Endothelial cell of umbilical vein (primary cell): ENCODE measurements at regions not wholly inside any gene's neighbourhood (a gene's known extent, or its start where the extent isn't known, plus 50 kb on each side); places are given as distances from the start of the nearest gene placed in this dataset.

Source experiments
- BruUV-seq: library from RNA; stranded (reverse); fragments of 400-500 nt; replicated peaks from 2 replicates; lab custom pipeline; 2021; lab: Mats Ljungman, UMichigan
- CTCF ChIA-PET: fragments of 300-600, 350-600 bp; sonication (Branson Sonifier 250); formaldehyde crosslinking; loops from one replicate; lab custom pipeline; 2021; ENCODE audit warnings: antibody characterized with exemption, inconsistent platforms; lab: Charles Lee
- POLR2A ChIA-PET: fragments of 300-600, 350-600 bp; sonication (Branson Sonifier 250); formaldehyde crosslinking; loops from one replicate; lab custom pipeline; 2021; ENCODE audit warnings: antibody characterized with exemption, inconsistent platforms; lab: Charles Lee
- DNase-seq: peaks from one replicate; pipeline ENCODE4 v3.0.0-alpha.2; 2011; ENCODE audit warnings: low read depth, low spot score
- FAIRE-seq: peaks from 2 replicates; lab custom pipeline; 2011; peaks lifted over from hg19 to GRCh38; lab: Jason Lieb, UNC
- H2AFZ ChIP-seq: 2 replicates; pipeline ENCODE4 v1.6.0; 2012; ENCODE audit warnings: low read depth, low read length, control low read depth, inconsistent platforms
- H3K27ac ChIP-seq: 2 replicates; pipeline ENCODE4 v1.5.1; 2011; ENCODE audit warnings: low read depth, mild to moderate bottlenecking, control low read depth, low read length, moderate library complexity; ENCODE audit not compliant: insufficient read depth
- H3K27me3 ChIP-seq, 2 experiments: 2 replicates each; pipeline versions ENCODE4 v1.6.0 to v1.6.1; 2011; ENCODE audit warnings: low read length in 2 of 2, mixed read lengths in 1 of 2; ENCODE audit not compliant: control insufficient read depth in 2 of 2, insufficient read depth in 2 of 2
- H3K36me3 ChIP-seq, 2 experiments: 2 replicates in 1 of 2; 3 replicates in 1 of 2; pipeline ENCODE4 v1.5.1; 2011; ENCODE audit warnings: low read length in 2 of 2, mild to moderate bottlenecking in 1 of 2, moderate library complexity in 1 of 2; ENCODE audit not compliant: control insufficient read depth in 2 of 2, insufficient read depth in 2 of 2; ENCODE audit errors: extremely low read depth in 1 of 2
- H3K4me1 ChIP-seq: 3 replicates; pipeline ENCODE4 v1.5.1; 2011; ENCODE audit warnings: mild to moderate bottlenecking, low read length; ENCODE audit not compliant: control insufficient read depth, insufficient read depth; ENCODE audit errors: extremely low read depth
- H3K4me2 ChIP-seq: 2 replicates; pipeline ENCODE4 v1.6.1; 2011; ENCODE audit warnings: low read length, control low read depth, mixed read lengths; ENCODE audit not compliant: insufficient read depth
- H3K4me3 ChIP-seq, 3 experiments: fragments of 200-600 bp in 1 of 3; sonication (generic), shearing (Covaris generic) in 1 of 3; replicated peaks in 1 of 3; 2 replicates each; pipeline ENCODE4 v1.5.1; 2011 to 2016; ENCODE audit warnings: control low read depth in 3 of 3, low read length in 3 of 3, mild to moderate bottlenecking in 2 of 3, inconsistent platforms in 1 of 3, low read depth in 1 of 3, moderate library complexity in 1 of 3; ENCODE audit not compliant: insufficient read depth in 1 of 3
- H3K79me2 ChIP-seq: 2 replicates; pipeline ENCODE4 v1.6.0; 2012; ENCODE audit warnings: low read length, inconsistent platforms; ENCODE audit not compliant: control insufficient read depth, insufficient read depth
- H3K9ac ChIP-seq: replicated peaks from 2 replicates; pipeline ENCODE3; 2011; ENCODE audit warnings: low read length, control low read depth; ENCODE audit not compliant: insufficient read depth; ENCODE audit errors: extremely low read depth
- H3K9me1 ChIP-seq: replicated peaks from 3 replicates; pipeline ENCODE4 v1.6.0; 2011; ENCODE audit warnings: mild to moderate bottlenecking, low read length; ENCODE audit not compliant: control insufficient read depth, insufficient read depth; ENCODE audit errors: extremely low read depth
- H3K9me3 ChIP-seq: replicated peaks from 2 replicates; pipeline ENCODE4 v1.5.1; 2012; ENCODE audit warnings: low read length, inconsistent platforms; ENCODE audit not compliant: control insufficient read depth, insufficient read depth
- H4K20me1 ChIP-seq: replicated peaks from 2 replicates; pipeline ENCODE3; 2011; ENCODE audit warnings: mild to moderate bottlenecking, low read length; ENCODE audit not compliant: control insufficient read depth, insufficient read depth; ENCODE audit errors: extremely low read depth
- CTCF ChIP-seq, 2 donors: IDR thresholded peaks; 1 replicate in 1 of 2; 2 replicates in 1 of 2; pipeline ENCODE4 v1.5.1; 2011; ENCODE audit warnings: low read length in 2 of 2, mild to moderate bottlenecking in 2 of 2, moderate library complexity in 2 of 2, control low read depth in 1 of 2, inconsistent platforms in 1 of 2, low read depth in 1 of 2; ENCODE audit not compliant: insufficient read depth in 1 of 2; ENCODE audit errors: extremely low read depth in 1 of 2
- EZH2 ChIP-seq: IDR thresholded peaks from 2 replicates; pipeline ENCODE4 v1.6.1; 2012; ENCODE audit warnings: borderline replicate concordance, low read depth, mild to moderate bottlenecking, moderate library complexity, low read length, inconsistent platforms; ENCODE audit not compliant: severe bottlenecking
- FOS ChIP-seq: IDR thresholded peaks from 2 replicates; pipeline ENCODE4 v1.6.1; 2011; ENCODE audit warnings: mild to moderate bottlenecking, low read length, moderate library complexity, borderline replicate concordance; ENCODE audit not compliant: insufficient read depth
- GATA2 ChIP-seq: IDR thresholded peaks from 2 replicates; pipeline ENCODE4 v1.7.0; 2011; ENCODE audit warnings: low read depth, mild to moderate bottlenecking, moderate library complexity, mixed read lengths, low read length; ENCODE audit not compliant: insufficient read length, insufficient read depth
- JUN ChIP-seq: IDR thresholded peaks from 2 replicates; pipeline ENCODE4 v1.6.1; 2011; ENCODE audit warnings: borderline replicate concordance, low read depth; ENCODE audit not compliant: insufficient read length, insufficient read depth
- MYC ChIP-seq: IDR thresholded peaks from one replicate; pipeline ENCODE4 v1.6.1; 2011; ENCODE audit warnings: mild to moderate bottlenecking, low read depth, low read length
- POLR2A ChIP-seq: IDR thresholded peaks from 2 replicates; pipeline ENCODE4 v1.6.1; 2012; ENCODE audit warnings: low read depth, mild to moderate bottlenecking, control low read depth, low read length
- POLR2AphosphoS5 ChIP-seq: IDR thresholded peaks from 2 replicates; pipeline ENCODE4 v1.6.1; 2012; ENCODE audit warnings: low read depth, mild to moderate bottlenecking, control low read depth, low read length, moderate library complexity; ENCODE audit not compliant: insufficient read depth
- dilution Hi-C: fragments of 300-500 bp; cut with MboI; formaldehyde crosslinking; loops from one replicate; pipeline ENCODE4 v1.15.0; 2019; ENCODE audit warnings: low sequenced_read_pairs; ENCODE audit not compliant: extremely low pct_ligation_motif_present
- intact Hi-C: fragments of 100-400 bp; cut with micrococcal nuclease; formaldehyde crosslinking; loops from one replicate; pipeline ENCODE4 v1.10.0; 2022
- TF ChIP-seq, protein P1 (sequence below): IDR thresholded peaks from 2 replicates; pipeline ENCODE4 v1.6.1; 2011; ENCODE audit not compliant: insufficient read depth, insufficient read length

DNA sequence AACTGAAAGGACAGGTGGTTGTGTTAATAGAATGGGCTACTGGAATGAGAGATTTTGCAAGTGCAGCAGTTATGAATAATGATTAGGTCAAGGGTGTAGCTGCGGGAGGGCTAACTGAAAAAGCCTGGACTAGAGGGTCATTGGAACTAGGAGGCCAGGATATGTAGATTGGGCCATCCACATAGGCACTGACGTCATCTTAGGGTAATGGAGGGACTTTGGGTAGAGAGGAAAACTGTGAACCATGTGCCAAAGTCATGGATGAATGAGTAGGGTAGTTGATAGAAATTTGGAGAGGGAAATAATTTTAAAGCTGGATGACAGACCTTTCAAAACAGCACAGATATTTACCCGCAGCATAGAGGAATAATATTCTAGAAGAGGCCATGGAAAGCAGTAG lies 123.6 kb upstream of the SLITRK2 start:
- intact Hi-C loops, result no loop called here
- H3K9me1 ChIP-seq, result no peaks in the 10 kb centered on the region

More for the DNA sequence above, 123.6 kb upstream of the SLITRK2 start:
- POLR2A ChIA-PET, result no interaction called here
- BruUV-seq, result no TSS peak
- no peak overlapping the region for H3K4me3 ChIP-seq
- CTCF ChIA-PET, result no interaction called here
- DNase-seq (no peak), FAIRE-seq (no peak)
- no peaks in the 10 kb centered on the region for H3K4me1 ChIP-seq
- dilution Hi-C loops, result no loop called here
- no peaks in the 10 kb centered on the region for H4K20me1 ChIP-seq
- H3K9ac ChIP-seq, result no peak overlapping the region
- TF ChIP-seq POLR2A (no peak), CTCF (IDR thresholded peaks at IDR 0.05; ENCODE audit: extremely low read depth in 1 of 2, insufficient read depth in 1 of 2, low read depth in 1 of 2, low read length in 2 of 2) (no peak), JUN (no peak), MYC (no peak), FOS (no peak), POLR2AphosphoS5 (no peak), GATA2 (no peak), EZH2 (no peak)
- TF ChIP-seq, protein P1, sequence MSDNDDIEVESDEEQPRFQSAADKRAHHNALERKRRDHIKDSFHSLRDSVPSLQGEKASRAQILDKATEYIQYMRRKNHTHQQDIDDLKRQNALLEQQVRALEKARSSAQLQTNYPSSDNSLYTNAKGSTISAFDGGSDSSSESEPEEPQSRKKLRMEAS, result no peak
- H2AFZ ChIP-seq, result no peak overlapping the region
- H3K4me2 ChIP-seq, result no peak overlapping the region
- no peak overlapping the region for H3K27ac ChIP-seq
- H3K79me2 ChIP-seq, result no peaks in the 10 kb centered on the region
- no peaks in the 10 kb centered on the region for H3K36me3 ChIP-seq
- no peaks in the 10 kb centered on the region for H3K27me3 ChIP-seq
- H3K9me3 ChIP-seq, result no peaks in the 10 kb centered on the region
